ENCODE measurements at regions not wholly inside any gene's neighbourhood (a gene's known extent, or its start where the extent isn't known, plus 50 kb on each side); places are given as distances from the start of the nearest gene placed in this dataset.

GRCh38 chr14:41489315-41489972 lies 117.2 kb upstream of the LRFN5 start:
- H3K27me3 ChIP-seq (ENCODE audit: control insufficient read depth, insufficient read depth, low read length), result no peaks in the 10 kb centered on the region
- DNase-seq (ENCODE audit: low read depth), result no peak
- H3K36me3 ChIP-seq (ENCODE audit: control insufficient read depth, insufficient read depth, low read length), result no peaks in the 10 kb centered on the region
- no peak overlapping the region for H3K4me3 ChIP-seq (ENCODE audit: low read depth, low read length)
- TF ChIP-seq CTCF (IDR thresholded peaks at IDR 0.05; ENCODE audit: insufficient read depth, low read length, severe bottlenecking), result no peak
- FAIRE-seq, result no peak

- Histone ChIP-seq H3K4me3 (ENCODE audit: low read depth, low read length) (no peak overlapping the region), H3K36me3 (ENCODE audit: control insufficient read depth, insufficient read depth, low read length) (no peaks in the 10 kb centered on the region), H3K27me3 (ENCODE audit: control insufficient read depth, insufficient read depth, low read length) (no peaks in the 10 kb centered on the region)
- TF ChIP-seq CTCF (IDR thresholded peaks at IDR 0.05; ENCODE audit: insufficient read depth, low read length, severe bottlenecking), result no peak
- FAIRE-seq, result no peak
- DNase-seq (ENCODE audit: low read depth), result no peak
These were observed 118.3 kb upstream of the LRFN5 start for GRCh38 chr14:41488401-41488800.

GRCh38 chr14:41482861-41483260 lies 123.8 kb upstream of the LRFN5 start:
- Histone ChIP-seq H3K36me3 (ENCODE audit: control insufficient read depth, insufficient read depth, low read length) (no peaks in the 10 kb centered on the region), H3K4me3 (ENCODE audit: low read depth, low read length) (no peak overlapping the region), H3K27me3 (ENCODE audit: control insufficient read depth, insufficient read depth, low read length) (no peaks in the 10 kb centered on the region)
- DNase-seq (ENCODE audit: low read depth) (no peak), FAIRE-seq (no peak)
- TF ChIP-seq CTCF (IDR thresholded peaks at IDR 0.05; ENCODE audit: insufficient read depth, low read length, severe bottlenecking), result no peak

GRCh38 chr14:41476526-41476925 lies 130.2 kb upstream of the LRFN5 start:
- no peak for TF ChIP-seq CTCF (IDR thresholded peaks at IDR 0.05; ENCODE audit: insufficient read depth, low read length, severe bottlenecking)
- no peaks in the 10 kb centered on the region for H3K36me3 ChIP-seq (ENCODE audit: control insufficient read depth, insufficient read depth, low read length)
- H3K4me3 ChIP-seq (ENCODE audit: low read depth, low read length), result no peak overlapping the region
- FAIRE-seq (no peak), DNase-seq (ENCODE audit: low read depth) (peak; percentile 27)
- no peaks in the 10 kb centered on the region for H3K27me3 ChIP-seq (ENCODE audit: control insufficient read depth, insufficient read depth, low read length)

GRCh38 chr14:41461380-41461779 lies 145.3 kb upstream of the LRFN5 start:
- no peak for TF ChIP-seq CTCF (IDR thresholded peaks at IDR 0.05; ENCODE audit: insufficient read depth, low read length, severe bottlenecking)
- Histone ChIP-seq H3K4me3 (ENCODE audit: low read depth, low read length) (no peak overlapping the region), H3K36me3 (ENCODE audit: control insufficient read depth, insufficient read depth, low read length) (no peaks in the 10 kb centered on the region), H3K27me3 (ENCODE audit: control insufficient read depth, insufficient read depth, low read length) (no peaks in the 10 kb centered on the region)
- DNase-seq (ENCODE audit: low read depth) (no peak), FAIRE-seq (no peak)

DNA sequence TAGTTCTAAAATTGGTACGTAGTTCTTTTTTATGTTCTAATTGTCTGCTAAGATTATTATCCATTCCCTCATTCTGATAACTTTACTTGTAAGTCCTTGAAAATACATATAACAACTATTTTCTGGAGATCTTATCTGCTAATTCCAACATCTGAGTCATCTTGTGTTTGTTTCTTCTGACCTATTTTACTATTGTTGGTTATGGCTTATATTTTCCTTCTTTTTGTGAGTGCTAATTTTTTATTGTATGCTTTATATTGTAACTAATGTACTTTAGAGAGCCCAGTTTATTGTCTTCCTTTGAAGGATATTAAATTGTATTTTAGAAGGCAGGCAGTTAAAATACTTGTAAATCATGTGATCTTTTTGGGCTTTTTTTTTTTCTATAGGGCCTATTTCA lies 149.3 kb upstream of the LRFN5 start:
- FAIRE-seq (no peak), DNase-seq (ENCODE audit: low read depth) (no peak)
- Histone ChIP-seq H3K27me3 (ENCODE audit: control insufficient read depth, insufficient read depth, low read length) (no peaks in the 10 kb centered on the region), H3K4me3 (ENCODE audit: low read depth, low read length) (no peak overlapping the region), H3K36me3 (ENCODE audit: control insufficient read depth, insufficient read depth, low read length) (no peaks in the 10 kb centered on the region)
- TF ChIP-seq CTCF (IDR thresholded peaks at IDR 0.05; ENCODE audit: insufficient read depth, low read length, severe bottlenecking), result no peak

Data from bronchial epithelial cell (primary cell).